IPS-18c (cell line): ENCODE measurements at regions not wholly inside any gene's neighbourhood (a gene's known extent, or its start where the extent isn't known, plus 50 kb on each side); places are given as distances from the start of the nearest gene placed in this dataset.

Source experiments
- H3K4me3 ChIP-seq: 2 replicates; pipeline ENCODE4 v1.7.0; 2013; ENCODE audit warnings: low read depth, mild to moderate bottlenecking, low read length, moderate library complexity; ENCODE audit not compliant: insufficient read depth
- H3K9me3 ChIP-seq: one replicate; pipeline ENCODE4 v1.6.1; 2013; ENCODE audit warnings: mild to moderate bottlenecking, low read length, moderate library complexity; ENCODE audit not compliant: control insufficient read depth, insufficient read depth

DNA sequence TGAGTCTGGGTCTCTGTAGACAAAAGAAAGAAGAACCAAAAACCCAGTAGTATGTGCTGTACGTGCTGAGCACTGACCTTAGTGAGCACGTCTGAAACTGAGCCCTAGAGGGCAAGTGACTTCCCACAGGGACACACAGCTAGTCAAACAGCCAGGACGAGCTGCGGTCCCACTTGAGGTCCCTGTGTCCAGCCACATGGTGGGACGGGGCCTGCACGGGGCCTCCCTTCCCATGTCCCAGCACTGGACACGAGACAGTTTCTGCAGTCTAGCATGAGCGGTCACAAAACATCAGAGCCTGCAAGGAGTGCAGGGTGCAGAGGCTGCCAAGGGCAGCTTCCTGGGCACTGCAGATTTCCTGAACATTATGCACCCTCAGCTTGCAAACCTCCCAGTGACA, 121.6 kb downstream of the NCOR2 start:
- H3K9me3 ChIP-seq, result no peaks in the 10 kb centered on the region
- no peak overlapping the region for H3K4me3 ChIP-seq

DNA sequence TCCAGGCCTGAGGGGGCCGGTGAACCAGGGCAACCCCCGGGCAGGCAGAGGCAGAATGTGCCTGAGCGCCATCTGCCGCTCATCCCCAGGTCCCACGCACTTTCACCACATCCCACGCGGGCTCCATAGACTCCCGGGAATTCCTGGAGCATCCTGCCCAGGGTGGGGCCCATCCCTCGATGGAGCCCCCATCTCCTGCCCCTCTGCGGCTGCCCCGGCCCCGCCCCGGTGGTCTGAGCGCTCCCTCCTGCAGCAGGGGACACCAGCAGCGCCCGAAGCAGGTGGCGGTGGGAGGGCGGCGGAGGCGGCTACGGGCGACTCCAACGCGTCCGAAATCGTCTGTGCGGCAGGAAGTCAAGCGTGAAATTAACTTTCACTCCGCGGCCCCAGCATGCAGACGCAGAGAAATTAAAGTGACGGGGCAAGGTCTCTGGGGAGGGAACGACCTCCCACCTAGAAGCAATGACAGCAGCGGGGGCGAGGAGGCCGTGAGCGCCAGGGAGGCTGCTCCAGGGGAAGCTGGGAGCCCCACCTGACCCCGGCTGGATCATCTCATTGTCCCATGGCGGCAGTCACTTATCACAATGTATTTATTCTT, 122.2 kb downstream of the NCOR2 start:
- H3K9me3 ChIP-seq, result no peaks in the 10 kb centered on the region
- no peak overlapping the region for H3K4me3 ChIP-seq

DNA sequence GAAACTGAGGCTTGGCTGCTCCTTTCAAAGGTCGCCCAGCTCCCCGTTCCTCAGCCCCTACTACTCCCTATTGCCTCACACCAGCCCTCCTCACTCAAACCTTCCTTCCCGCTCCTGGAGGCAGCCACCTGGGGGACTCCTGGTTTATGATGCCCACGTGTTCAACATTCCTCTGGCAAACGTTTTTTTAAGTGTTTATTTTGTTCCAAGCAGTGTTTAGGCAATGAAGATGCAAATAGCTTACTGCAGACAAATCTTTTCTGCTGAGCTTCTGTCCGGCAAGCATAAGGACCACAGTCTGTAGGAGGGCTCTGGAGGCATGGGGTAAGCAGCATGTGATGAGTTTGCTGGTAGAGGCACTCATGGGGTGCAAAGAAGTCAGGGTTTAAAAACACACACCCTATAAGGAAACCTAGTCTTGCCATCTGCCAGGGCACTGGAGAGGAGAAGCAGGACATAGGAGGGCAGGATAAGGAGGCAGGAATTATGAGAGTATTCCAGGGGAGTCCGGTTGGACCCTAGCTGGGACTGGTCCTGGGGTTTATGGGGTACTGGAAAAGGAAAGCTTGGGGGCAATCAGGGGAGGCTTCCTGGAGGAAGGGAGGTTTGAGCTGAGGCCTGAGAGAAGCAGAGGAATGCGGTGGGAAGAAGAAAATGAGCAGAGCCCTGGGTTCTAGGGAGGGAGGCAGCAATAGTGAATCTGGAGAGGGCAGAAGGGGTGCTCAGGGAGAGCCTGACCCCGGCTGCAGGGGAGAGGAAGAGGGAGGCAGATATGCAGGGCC, 123.3 kb downstream of the NCOR2 start:
- no peak overlapping the region for H3K4me3 ChIP-seq
- no peaks in the 10 kb centered on the region for H3K9me3 ChIP-seq

DNA sequence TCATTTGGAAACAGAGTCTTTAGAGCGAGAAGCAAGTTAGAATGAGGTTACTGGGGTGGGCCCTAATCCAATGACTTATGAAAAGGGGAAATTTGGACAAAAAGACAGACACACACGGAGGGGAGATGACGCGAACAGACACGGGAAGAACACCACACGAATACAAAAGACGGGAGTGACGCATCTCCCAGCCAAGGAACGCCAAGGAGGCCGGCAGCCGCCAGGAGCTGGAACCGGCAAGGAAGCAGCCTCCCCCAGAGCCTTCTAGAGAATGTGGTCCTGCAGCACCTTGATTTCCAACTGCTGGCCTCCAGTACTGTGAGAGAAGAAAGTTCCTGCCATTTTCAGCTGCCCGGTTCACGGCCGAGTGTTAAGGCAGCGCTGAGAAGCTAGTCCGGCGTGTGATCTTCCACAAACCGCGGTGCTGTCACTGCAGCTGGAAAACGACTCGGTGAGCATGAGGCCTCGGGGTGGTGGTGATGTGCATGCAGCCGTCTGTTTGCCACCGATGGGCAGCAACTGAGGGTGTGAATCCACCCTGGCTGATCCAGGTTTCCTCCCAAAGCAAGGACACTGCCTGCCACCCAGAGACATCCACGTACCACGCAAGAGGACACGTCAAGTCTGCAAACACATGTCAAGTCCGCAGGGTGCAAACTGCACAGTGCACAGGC, 124.5 kb downstream of the NCOR2 start:
- no peaks in the 10 kb centered on the region for H3K9me3 ChIP-seq
- H3K4me3 ChIP-seq, result no peak overlapping the region

DNA sequence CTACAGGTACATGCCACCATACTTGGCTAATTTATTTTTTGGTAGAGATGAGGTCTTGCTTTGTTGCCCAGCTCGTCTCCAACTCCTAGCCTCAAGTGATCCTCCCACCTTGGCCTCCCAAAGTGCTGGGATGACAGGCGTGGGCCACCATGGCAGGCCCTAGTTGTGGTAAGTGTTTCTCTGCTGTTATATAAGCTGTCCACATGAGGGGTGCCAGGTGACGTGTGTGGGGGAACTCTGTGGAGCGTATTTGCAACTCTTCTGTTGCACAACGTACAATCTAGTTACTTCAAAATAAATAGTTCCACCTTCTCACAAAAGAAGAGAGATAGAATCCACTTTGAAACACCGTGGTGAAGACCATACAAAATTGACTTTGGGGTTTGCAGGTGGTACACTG, 125.1 kb downstream of the NCOR2 start:
- H3K4me3 ChIP-seq, result no peak overlapping the region
- H3K9me3 ChIP-seq, result no peaks in the 10 kb centered on the region

DNA sequence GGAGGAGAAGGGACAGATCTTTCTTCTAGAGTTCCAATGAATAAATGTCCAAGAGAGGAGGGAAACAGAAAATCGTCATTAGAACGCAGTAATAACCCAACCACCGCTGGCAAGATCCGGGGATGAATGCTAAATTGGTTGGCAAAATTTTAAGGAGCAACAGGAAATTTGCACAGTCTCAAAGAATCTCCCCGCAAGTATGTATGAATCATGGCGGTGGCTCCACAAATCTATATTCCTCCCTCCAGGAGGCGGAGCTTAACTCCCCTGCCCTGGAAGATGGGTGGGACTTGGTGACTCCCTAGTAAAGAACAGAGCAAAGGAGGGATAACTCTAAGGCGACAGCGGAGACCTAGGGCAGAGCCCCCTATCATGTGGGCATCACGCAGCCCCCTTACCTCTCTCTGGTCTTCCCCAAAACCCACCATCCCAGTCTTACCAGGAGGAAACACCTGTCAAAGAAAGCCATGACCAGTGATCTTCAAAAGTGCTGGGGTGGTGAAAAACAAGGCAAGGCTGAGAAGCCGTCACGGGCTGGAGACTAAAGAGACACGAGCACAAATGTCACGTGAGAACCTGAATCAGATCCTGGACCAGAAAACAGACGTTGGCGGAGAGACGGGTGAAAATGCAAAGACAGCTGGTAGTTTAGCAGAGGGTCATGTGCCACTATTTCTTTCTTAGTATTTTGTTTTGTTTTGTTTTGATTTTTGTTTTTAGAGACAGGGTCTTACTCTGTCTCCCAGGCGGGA, 125.8 kb downstream of the NCOR2 start:
- H3K9me3 ChIP-seq, result no peaks in the 10 kb centered on the region
- H3K4me3 ChIP-seq, result no peak overlapping the region

DNA sequence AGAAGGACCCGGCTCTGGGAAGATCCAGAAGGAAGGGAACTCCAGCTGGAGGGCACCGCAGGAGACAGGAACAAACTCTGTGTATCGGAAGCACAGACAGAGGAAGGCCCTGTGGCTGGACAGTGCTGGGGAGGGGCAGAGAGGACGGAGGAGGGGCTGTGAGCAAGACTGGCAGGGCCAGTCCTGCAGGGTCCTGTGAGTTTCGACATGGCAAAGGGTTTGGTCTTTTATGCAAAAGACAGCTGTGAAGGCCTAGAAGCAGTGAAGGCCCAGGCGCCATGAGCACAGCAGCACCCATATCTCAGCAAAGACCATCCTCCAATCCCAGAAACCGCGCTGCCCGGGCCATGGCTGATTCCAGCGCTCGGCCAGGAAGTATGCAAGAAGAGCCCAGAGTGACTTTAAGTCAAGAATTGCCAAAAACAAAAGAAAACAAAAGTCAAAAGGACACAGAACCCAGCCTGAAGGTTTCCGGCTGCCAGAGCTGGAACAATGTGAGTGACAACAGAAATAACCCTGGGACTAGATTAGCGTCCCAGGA, 126.5 kb downstream of the NCOR2 start:
- H3K9me3 ChIP-seq, result no peaks in the 10 kb centered on the region
- no peak overlapping the region for H3K4me3 ChIP-seq

DNA sequence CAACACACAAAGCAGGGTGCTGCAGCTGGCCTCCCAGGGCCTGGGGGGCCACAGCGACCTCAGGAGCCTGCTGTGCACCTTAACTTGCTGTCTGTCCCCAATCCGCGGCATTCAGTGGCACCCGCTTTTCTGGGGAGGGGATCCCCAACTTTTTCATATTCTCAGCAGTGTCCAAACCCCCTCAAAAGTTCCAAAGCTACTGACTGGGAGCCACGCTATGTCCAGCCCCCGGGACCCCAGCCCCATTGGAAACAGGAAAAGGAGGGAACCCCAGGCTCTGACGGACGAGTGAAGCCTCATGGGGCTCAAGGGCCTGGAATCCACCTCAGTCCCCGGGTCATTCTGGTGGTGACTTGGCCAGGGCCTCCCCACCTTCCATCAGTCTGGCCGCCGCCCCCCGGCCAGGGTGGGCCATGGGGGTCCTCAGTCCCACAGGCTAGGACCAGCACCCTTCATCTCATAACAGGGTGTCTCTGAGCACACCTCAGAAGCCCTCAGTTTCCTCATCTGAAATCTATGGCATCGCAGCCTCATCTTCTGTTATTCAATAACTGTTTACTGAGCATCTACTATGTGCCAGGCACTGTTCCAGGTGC, 127.3 kb downstream of the NCOR2 start:
- H3K4me3 ChIP-seq, result no peak overlapping the region
- H3K9me3 ChIP-seq, result no peaks in the 10 kb centered on the region

DNA sequence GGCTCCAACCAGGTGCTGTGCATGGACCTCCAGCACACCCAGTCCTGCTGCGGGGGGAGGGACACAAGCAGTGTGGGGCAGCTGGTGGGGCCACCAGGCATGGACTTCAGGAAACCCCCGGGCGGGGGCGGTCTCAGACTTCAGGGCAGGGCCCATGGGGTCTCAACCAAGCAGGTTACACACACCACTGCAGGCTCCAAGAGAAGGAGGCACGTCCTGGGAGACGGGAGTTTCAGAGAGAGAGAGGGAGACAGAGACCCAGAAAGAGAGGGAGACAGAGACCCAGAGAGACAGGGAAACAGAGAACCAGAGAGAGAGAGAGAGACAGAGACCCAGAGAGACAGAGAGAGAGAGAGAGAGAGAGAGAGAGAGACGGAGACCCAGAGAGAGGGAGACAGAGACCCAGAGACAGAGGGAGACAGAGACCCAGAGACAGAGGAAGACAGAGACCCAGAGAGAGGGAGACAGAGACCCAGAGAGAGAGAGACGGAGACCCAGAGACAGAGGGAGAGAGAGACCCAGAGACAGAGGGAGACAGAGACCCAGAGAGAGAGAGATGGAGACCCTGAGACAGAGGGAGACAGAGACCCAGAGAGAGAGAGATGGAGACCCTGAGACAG, 128.9 kb downstream of the NCOR2 start:
- no peak overlapping the region for H3K4me3 ChIP-seq
- H3K9me3 ChIP-seq, result no peaks in the 10 kb centered on the region

DNA sequence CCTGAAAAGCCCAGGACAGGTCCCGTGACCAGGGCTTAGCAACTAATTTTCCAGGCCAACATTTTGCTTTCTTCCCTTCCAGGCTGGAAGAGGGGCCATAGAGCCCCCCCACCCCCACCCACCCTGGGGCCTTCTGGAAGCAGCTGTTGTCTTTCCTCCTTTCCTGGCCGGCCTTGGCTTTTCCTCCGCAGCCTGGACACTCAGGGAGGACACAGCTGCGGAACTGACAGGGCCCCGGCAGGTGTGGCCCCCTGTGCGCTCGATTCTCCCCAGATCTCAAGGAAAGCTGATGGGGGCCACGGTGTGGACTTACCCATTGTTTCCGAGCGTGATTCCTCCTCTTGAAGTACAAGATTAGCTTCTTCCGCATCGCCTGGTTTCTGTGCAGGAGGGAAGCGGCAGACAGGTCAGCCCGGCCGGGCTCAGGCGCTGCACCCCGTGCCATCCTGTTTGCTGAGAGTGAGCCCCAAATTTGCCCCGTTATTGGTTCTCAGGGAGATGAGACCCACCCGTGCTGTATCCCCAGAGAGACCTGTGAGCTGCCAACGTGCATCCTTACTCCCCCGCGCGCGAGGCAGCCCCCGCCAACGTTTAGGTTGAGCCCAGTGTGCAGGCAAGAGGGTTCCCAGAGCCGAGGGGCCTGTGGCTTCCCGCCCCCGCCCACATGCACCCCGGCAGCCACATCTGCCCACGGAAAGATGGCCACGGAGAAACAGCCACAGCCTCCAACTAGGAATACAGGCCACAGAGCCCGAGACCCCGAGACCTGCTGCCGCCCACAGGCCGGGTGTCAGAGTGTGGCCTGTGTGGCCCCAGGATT, 129.6 kb downstream of the NCOR2 start:
- Histone ChIP-seq H3K9me3 (no peaks in the 10 kb centered on the region), H3K4me3 (no peak overlapping the region)

DNA sequence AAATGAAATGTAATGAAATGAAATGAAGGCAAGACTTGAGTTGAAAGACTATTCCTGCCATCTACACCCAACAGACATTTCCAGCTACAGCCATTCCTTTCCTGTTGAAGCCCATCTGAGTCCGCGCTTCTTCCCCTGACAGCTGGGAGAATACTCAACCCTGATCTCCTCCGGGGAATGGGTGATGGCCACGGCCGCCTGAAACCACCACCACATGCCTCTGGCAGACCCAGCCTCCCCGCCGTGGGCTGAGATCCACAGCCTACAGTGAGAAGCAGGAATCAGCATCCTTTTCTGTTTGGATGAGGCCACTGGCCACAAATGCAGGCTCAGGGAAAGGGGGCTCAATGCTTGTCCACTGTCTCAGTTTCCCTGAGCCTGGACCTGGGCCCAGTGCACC, 130.3 kb downstream of the NCOR2 start:
- H3K9me3 ChIP-seq, result no peaks in the 10 kb centered on the region
- no peak overlapping the region for H3K4me3 ChIP-seq

DNA sequence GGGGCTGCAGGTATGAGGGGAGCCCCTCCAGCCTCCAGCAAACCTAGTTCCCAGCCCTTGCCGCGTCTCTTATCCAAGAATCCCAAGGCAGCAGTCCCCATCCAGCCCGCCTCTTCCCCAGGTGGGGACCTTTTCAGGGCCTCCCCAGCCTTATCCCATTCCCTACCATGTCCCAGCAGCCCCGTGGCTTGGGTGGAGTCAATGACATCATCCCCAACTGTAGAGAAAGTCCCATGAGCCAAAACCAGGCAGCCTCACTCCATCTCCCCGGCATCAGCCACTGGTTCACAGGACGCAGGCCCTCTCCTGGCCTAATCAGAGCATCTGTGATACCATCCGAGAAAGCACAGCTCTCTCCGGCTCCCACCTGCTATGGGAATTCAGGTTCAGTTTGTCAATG, 131.0 kb downstream of the NCOR2 start:
- Histone ChIP-seq H3K9me3 (no peaks in the 10 kb centered on the region), H3K4me3 (no peak overlapping the region)

DNA sequence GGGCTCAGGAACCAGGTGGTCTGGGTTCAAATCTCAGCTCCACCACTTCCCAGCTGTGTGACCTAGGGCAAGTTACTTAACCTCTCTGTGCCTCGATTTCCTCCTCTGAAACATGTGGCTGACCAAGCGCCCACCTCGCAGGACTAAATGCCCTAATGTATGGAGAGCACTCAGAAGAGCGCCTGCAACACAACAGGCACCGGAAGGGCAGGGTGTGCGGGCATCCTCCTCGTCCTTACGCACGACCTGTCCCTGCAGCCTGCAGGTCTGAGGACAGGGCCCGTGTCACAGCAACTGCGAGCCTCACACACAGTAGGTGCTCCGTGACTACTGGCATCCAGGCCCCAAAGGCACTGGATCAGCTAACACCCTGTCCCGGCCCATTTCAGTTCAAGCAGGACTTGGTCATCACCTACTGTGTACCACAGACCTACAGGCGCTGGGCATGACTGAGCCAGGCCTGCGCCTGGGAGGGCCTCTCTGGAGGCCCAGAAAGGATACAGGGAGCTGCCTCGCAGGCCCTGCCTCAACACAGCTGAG, 131.5 kb downstream of the NCOR2 start:
- Histone ChIP-seq H3K4me3 (no peak overlapping the region), H3K9me3 (no peaks in the 10 kb centered on the region)

DNA sequence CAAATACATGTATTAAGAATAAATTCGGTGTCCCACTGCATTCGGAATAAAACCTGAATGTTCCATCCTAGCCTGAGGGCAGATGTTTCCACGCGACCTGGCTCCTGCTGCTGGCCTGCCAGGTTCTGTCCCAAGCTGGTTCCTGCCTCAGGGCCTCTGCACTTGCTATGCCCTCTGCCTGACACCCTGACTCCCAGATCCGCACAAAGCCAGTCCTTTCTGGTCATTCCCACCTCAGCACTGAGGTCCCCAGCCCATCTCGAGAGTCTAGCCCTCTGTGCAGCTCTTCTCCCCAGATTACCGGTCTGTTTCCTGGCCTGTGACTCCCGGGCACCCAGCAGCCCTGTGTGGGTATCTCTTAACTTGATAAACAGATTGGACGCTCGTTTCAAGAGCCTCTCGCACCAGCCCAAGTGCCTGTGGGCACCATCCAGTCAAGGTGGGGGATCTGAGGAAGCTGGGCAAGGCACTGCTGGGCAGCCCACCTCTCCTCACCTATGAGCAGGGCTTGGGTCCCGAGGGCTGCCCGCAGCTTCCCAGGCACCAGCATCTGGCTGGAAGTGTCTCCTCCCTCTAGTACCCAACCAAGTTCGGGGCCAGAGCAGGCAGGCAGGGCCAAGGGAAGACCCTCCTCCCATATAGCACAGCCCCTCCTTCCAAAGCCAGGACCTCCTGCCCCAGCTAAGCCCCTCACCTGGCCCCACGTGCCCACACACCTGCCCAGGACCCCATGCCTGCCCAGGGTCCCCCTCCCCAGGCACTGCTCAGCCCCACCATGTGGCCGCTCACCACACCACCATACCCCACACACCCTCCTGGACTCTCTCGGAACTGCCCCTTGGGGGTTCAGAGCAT, 132.2 kb downstream of the NCOR2 start:
- Histone ChIP-seq H3K4me3 (no peak overlapping the region), H3K9me3 (no peaks in the 10 kb centered on the region)

DNA sequence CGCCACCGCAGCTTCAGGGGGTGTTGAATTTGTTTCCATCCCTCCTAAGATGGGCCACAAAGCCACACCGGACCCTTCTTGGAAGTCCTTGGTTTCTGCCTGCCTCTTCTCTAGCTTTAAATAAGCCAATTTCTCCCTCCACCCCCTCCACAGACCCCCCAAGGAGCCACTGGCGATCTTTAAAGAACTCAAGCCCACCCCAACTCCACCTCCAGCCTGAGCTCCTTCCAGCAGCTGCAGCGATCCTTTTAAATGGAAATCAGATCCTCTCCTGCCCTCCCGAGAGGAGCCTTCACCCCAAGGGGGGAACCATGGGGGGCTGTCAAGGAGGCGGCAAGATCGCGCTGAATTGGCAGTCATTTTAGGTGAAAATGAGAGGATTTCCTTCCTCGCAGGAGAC, 133.1 kb downstream of the NCOR2 start:
- Histone ChIP-seq H3K4me3 (no peak overlapping the region), H3K9me3 (no peaks in the 10 kb centered on the region)
